C4-2B (cell line): ENCODE measurements at regions not wholly inside any gene's neighbourhood (a gene's known extent, or its start where the extent isn't known, plus 50 kb on each side); places are given as distances from the start of the nearest gene placed in this dataset.

ENCODE experiments used
- ZFX ChIP-seq: fragments of 450-650 bp; IDR thresholded peaks from 2 replicates; pipeline ENCODE4 v1.6.1; 2017
- TF ChIP-seq, protein P1 (sequence below): fragments of 450-650 bp; conservative IDR thresholded peaks from 2 replicates; pipeline ENCODE4 v1.5.1; 2017; ENCODE audit warnings: mild to moderate bottlenecking

DNA sequence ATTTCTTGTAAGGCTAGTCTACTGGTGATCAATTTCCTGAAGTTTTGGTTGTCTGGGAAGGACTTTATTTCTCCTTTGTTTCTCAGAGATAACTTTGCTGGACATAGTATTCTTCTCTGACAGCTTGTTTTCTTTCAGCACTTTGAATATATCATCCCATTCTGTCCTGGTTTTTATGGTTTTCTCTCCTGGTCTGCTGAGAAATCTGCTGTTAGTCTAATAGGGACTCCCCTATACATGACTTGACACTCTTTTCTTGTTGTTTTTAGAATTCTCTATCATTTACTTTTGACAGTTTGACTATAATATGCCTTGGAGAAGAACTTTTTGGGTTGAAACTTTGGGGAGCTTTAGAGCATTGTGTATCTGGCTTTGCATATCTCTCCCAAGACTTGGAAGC, 112.5 kb downstream of the PRL start:
- TF ChIP-seq, protein P1, sequence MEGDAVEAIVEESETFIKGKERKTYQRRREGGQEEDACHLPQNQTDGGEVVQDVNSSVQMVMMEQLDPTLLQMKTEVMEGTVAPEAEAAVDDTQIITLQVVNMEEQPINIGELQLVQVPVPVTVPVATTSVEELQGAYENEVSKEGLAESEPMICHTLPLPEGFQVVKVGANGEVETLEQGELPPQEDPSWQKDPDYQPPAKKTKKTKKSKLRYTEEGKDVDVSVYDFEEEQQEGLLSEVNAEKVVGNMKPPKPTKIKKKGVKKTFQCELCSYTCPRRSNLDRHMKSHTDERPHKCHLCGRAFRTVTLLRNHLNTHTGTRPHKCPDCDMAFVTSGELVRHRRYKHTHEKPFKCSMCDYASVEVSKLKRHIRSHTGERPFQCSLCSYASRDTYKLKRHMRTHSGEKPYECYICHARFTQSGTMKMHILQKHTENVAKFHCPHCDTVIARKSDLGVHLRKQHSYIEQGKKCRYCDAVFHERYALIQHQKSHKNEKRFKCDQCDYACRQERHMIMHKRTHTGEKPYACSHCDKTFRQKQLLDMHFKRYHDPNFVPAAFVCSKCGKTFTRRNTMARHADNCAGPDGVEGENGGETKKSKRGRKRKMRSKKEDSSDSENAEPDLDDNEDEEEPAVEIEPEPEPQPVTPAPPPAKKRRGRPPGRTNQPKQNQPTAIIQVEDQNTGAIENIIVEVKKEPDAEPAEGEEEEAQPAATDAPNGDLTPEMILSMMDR = no peak
- TF ChIP-seq ZFX = no peak
